ENCODE measurements at regions not wholly inside any gene's neighbourhood (a gene's known extent, or its start where the extent isn't known, plus 50 kb on each side); places are given as distances from the start of the nearest gene placed in this dataset.

DNA sequence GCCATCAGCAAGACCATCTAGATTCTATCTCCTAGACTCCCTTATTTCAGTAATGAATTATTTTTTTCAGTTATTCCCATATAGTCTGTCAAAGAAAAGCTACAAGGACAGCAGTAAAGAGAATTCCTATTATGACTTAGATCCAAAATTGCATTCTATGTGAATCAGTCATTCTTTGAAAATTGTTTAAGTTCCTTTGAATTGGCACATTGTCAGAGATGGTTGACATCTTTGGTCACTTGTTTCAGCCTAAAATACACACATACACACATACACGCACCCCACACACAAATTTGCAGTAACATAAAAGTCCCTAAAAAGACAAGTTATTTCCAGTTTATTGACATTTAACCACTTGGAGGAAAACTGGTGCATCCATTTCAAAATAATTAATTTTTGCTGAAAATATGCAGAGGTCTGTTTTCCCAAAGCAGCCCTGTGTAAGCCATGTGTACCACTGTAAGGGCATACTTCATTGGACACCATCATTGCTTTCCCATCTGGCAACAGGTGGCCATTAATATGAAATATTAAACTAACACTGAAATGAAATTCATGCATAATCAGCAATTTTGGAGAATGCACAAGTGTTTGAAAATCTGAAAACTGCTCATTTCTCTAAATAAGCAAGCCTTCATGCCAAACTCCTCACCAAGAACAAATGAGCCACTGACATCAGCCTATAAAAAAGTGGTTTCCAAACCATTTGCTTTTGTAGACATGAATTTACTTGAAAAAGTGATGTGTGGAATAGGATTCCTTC is 121.7 kb upstream of the COL1A2 start:
- no peak for DNase-seq (ENCODE audit: low read depth in 2 of 2)

DNA sequence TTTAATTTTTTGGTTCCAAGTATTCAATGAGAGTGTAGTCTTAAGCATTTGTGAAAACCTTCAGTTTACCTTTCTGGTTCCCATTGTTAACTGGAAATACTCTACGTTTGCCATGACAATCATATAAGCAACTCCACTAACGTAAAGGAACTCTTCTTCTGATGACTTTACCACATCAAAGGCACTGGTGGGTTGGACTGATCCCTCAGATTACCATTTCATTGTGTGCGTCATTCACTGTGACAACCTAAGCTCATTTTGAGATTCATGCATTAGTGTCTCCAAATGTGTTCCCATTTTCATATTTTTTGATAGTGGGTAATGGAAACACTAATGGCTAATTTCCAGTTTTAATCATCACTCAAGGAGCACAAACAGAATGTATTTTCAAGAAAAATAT is 119.9 kb upstream of the COL1A2 start:
- peak in 1 of 2 donors; percentile 3 for DNase-seq (ENCODE audit: low read depth in 2 of 2)

GRCh38 chr7:94276027-94276426 is 118.7 kb upstream of the COL1A2 start:
- DNase-seq (ENCODE audit: low read depth in 2 of 2) = no peak

- no peak for DNase-seq (ENCODE audit: low read depth in 2 of 2)
Observed at GRCh38 chr7:94276795-94277194, 117.9 kb upstream of the COL1A2 start.

- DNase-seq (ENCODE audit: low read depth in 2 of 2) = no peak
Observed at GRCh38 chr7:94277236-94277635, 117.5 kb upstream of the COL1A2 start.

- no peak for DNase-seq (ENCODE audit: low read depth in 2 of 2)
Observed at GRCh38 chr7:94280851-94281250, 113.8 kb upstream of the COL1A2 start.

GRCh38 chr7:94284104-94284503 is 110.6 kb upstream of the COL1A2 start:
- DNase-seq (ENCODE audit: low read depth in 2 of 2) = no peak

DNA sequence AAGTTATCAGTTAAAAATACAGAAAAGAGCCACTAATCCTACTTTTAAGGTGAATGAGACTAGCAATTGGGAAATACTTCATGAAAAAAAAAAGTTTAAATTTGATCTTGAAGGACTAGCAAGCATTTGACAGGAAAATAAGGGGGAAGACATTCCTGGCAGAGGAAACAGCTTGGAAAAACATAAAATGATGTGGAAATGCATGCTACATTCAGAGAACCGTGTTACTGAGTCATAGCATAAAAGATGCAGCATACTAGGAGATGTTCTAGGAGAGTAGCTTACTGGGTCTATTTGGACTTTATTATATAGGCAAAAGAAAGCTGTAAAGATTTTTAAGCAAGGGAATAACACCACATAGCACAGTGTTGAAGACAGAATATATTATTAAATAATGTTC is 108.6 kb upstream of the COL1A2 start:
- DNase-seq (ENCODE audit: low read depth in 2 of 2) = no peak

DNA sequence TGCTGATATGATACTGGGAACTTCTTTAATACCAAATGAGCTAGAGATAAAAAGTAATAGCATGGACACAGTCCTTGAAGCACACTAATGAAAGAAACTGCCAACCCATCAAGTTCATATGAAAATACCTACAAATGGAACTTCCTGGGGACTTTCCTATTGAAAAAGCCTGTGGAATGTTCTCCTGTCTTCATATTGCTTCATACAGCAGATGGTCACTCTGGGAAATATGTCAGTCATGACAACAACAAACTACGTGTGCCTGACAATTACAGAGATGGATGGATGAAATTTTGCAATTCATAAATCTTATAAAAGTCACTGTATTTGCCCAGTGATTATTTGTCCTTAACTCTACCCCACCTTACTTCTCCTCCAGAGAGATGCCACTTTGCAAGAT is 106.6 kb upstream of the COL1A2 start:
- DNase-seq (ENCODE audit: low read depth in 2 of 2) = no peak

DNA sequence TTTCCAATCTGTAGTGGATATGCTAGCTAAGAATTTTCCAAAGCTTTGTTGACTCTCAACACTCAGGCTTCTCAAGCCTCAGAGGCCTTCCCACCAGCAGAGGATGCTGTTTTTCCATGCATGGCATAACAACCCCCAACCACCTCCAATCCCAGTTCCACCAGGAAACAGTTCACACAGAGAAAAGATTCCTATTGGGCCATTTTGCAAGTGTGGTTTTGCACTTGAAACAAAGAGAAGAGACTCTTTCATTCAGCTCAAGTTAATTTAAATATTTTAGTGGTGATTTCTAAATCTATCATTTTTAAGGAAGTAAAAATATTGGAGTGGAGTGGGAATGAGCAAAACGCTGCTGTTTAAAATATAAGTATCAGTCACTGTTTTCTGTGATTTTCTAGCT is 105.6 kb upstream of the COL1A2 start:
- no peak for DNase-seq (ENCODE audit: low read depth in 2 of 2)

DNA sequence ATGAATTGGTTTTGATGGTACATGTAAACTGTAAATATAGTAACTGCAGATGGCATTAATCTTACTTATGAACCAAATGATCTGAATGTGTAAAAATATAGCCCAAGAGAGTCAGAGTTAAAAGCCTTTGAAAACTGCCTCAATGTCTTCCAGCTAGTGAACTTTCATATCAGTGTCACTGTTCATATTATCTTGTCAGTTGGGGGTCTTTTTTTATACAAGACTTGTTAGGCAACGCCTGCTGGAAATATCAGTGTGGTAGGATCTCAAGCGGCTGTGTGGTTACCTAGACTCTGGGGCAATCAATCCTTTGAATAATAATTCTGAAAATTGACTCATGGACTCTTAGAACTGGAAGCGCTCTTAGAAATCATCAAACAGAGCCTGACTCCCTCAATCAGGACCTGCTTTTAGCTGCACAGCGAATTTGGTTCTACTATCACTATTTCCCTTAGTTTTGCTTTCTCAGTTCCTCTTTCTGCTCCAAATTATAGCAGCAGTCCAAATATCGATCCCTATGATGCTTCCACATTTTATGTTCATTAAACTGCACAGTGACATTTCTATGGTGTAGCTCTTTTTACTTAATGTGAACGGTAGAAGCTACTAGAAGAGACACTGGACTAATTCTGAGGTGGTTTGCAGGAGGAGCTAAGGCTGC is 100.1 kb upstream of the COL1A2 start:
- DNase-seq (ENCODE audit: low read depth in 2 of 2) = no peak

DNA sequence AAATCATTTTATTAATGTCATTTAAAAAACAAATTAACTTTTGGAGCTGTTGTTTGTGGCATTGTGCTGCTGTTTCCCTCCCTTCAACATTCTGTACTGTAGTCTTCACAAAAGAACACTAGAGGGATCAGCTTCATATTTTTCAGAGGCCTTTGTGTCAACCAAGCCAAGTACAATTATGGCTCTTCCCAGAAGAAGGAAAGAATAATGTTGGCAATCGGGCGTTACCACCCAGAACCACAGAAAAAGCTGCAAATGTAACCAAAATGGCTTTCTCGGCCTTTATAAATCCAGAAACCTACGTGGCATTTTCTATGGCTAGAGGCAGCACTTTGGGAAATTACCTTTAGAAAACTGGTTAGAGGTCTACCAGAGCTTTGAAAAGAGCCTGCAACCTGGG is 98.8 kb upstream of the COL1A2 start:
- no peak for DNase-seq (ENCODE audit: low read depth in 2 of 2)

DNA sequence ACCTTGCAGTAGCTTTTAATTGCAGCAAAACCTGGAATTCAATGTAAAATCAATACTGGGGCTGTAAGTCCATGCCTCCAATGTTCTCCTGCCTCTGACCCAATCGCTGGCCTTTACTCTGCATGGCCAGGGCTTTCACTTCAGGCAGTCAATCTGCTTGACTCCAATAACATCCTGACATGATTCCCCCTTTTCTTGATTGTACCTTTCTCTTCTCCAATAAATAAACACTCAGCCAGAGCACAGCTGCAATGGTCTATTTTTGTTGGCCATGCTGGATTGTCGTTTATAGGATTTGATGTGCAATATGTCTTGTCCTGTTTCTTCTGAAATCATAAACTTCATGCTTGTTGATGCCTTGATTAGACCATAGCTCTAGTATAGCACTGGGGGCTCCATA is 97.8 kb upstream of the COL1A2 start:
- DNase-seq (ENCODE audit: low read depth in 2 of 2) = no peak

- no peak for DNase-seq (ENCODE audit: low read depth in 2 of 2)
Observed at GRCh38 chr7:94297397-94297838, 97.3 kb upstream of the COL1A2 start.

GRCh38 chr7:94298943-94299342 is 95.8 kb upstream of the COL1A2 start:
- no peak for DNase-seq (ENCODE audit: low read depth in 2 of 2)

DNA sequence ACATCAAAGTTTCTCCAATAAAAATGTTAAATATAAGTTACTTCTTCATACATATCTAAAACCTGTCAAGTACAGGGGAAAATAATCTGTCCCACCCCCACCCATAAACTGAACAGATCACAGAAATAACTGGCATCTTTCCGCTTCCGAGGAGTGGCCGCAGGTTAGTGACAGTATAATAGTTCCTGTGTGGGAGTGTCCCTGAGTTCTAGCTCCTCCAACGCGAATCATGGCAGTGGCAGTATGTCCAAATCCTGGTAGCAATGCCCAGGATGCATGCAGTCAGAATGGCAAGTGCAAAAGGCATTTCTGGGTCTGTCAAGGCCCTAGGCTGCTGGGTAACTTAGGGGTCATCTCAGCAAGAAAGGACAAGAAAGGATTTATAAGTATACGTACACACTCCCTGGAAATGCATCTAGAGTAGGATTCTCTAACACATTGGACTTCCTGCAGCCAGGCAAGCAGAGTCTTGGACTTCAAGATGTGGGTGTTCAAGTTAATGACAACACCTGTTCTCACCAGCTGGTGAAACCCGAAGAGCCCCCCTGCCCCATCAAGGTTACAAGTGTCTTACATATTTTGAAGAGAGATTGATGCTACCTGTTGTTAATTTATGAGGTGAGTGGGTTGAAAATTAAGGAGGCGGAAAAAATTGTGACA is 94.4 kb upstream of the COL1A2 start:
- no peak for DNase-seq (ENCODE audit: low read depth in 2 of 2)

- no peak for DNase-seq (ENCODE audit: low read depth in 2 of 2)
Observed at GRCh38 chr7:94301024-94301586, 93.6 kb upstream of the COL1A2 start.

DNA sequence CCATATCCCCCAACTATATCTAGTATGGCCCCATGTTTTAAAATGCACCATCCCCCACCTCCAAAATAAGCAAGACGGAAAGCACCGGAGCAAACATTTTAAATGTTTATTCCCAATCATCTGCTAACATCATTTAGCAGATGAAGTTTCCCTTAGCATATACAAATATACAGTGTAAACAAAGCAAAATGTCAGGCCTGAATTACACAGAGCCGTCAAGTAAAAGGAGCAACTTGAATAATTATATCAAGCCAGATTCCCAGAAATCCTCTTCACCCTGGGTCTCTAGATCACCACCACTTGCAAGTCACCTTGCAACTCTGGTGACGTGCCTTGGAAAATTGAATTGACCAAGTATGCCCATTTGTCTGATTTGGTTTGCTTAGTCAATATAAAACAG is 91.6 kb upstream of the COL1A2 start:
- DNase-seq (ENCODE audit: low read depth in 2 of 2) = no peak

DNA sequence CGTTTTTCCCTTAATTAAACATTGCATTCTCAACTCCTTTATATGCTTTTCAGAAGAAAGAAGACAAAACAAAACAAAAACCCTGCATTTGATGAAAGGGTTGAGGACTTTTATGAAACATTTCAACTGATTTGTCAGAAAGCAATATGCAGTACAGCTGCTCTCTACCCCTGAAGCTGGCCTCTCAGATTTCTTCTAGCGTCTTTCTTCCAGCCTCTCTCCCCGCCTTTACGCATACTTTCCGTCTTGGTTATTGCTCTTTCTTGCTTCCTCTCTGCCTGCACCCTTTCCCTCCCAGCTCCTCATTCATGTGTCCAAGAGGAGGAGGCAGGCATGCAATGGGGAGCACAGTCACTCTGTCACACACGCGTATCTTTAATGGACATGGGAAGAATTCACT is 91.0 kb upstream of the COL1A2 start:
- no peak for DNase-seq (ENCODE audit: low read depth in 2 of 2)

DNA sequence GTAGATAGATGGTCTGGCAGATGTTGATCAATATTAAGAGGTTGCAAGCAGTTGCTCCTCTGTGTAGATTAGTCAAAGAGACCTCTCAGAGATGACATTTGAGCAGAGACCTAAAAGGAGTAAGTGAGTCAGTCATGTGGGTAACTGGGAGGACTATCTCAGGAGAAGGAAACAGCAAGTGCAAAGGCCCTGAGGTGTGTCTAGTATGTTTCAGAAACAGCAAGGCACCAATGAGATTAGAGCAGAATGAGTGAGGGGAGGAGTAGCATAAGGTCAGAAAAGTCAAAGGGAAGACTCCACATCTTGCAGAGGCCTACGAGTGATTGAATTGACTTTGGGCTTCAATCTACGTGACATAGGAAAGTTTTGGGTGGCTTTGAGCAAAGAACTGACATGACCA is 89.8 kb upstream of the COL1A2 start:
- no peak for DNase-seq (ENCODE audit: low read depth in 2 of 2)

GRCh38 chr7:94305836-94306235 is 88.9 kb upstream of the COL1A2 start:
- DNase-seq (ENCODE audit: low read depth in 2 of 2) = no peak

DNA sequence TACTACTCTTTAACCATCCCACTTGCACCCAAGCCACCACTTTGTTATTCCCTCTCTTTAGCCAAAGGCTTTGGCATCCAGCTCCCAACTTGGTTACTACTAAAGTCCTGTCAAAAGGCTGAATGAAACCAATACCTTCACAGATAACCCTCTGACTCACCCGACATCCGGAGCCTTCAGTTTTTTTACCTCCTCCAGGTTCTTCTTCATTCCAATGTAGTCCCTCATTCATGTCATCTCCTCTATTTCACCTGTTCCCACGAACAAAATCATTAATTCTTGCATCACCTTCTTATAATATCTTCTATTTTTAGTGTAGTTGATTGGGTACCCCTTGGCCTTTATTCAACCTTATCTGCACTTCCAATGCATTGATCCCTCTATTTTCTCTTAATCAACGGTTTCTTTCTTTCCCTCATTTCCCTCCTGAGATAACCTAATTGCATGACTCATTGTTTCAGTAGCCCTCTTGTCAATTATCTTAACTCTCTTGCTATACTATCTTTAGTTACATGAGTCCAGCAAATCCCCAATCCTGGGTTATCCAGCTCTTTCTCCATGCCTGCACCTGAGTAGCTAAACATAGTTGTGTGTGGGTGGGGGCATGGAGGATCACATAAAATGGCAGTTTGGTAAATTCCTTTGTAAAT is 87.2 kb upstream of the COL1A2 start:
- no peak for DNase-seq (ENCODE audit: low read depth in 2 of 2)

Data from stimulated activated CD8-positive, alpha-beta memory T cell treated with anti-CD3 and anti-CD28 coated beads, Interleukin-15, amount 100 ng/mL, for 48 hours (primary cell).